ENCODE measurements at regions not wholly inside any gene's neighbourhood (a gene's known extent, or its start where the extent isn't known, plus 50 kb on each side); places are given as distances from the start of the nearest gene placed in this dataset.
"Not testable (repeated sequence)": the region's sequence is repeated elsewhere in the genome, so short reads cannot be mapped to it uniquely, and the experiment has no call there.

- not testable (repeated sequence) for H3K27ac ChIP-seq; H3K4me2 ChIP-seq; H3K36me3 Mint-ChIP-seq; H3K4me1 ChIP-seq; H3K4me1 Mint-ChIP-seq; H3K9me3 Mint-ChIP-seq; H3F3A ChIP-seq (ENCODE audit: low read depth); H2AFZ ChIP-seq (replicated peaks); H3K27me3 Mint-ChIP-seq (ENCODE audit: insufficient read depth, low read depth); H3K9me3 ChIP-seq (ENCODE audit: low read depth); H3K9ac ChIP-seq; H3K4me3 ChIP-seq; H3K27ac Mint-ChIP-seq; H3K79me2 ChIP-seq (ENCODE audit: low read depth); H3K4me3 Mint-ChIP-seq; H3K27me3 ChIP-seq; H3K36me3 ChIP-seq; DNase-seq (ENCODE audit: low spot score); H4K20me1 ChIP-seq (ENCODE audit: low read depth)
Observed at GRCh38 chr9:62116951-62117640, 927.3 kb downstream of the SPATA31A7 start.

DNA sequence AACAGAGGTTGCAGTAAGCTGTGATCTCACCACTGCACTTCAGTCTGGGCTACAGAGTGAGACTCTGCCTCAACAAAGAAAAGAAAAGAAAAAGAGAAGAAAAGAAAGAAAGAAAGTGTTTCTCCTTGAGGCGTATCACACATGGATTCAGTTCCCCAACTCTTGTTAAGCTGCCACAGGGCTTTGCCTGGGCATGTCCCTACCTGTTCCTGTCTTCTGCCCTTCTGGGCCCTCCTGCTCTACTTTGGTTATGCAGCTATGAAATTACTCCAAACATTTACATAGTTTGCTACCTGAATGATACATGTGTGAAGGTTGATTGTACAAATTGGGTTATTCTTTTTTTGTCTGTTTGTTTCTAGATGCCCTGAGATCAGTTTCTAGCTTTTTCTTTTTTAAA is 929.8 kb downstream of the SPATA31A7 start:
- not testable (repeated sequence) for H3K27me3 Mint-ChIP-seq (ENCODE audit: insufficient read depth, low read depth); H3F3A ChIP-seq (ENCODE audit: low read depth); H3K4me1 ChIP-seq; H3K4me1 Mint-ChIP-seq; H3K79me2 ChIP-seq (ENCODE audit: low read depth); H3K36me3 ChIP-seq; H4K20me1 ChIP-seq (ENCODE audit: low read depth); H2AFZ ChIP-seq (replicated peaks); H3K27ac ChIP-seq; H3K4me3 ChIP-seq; H3K36me3 Mint-ChIP-seq; H3K27me3 ChIP-seq; H3K9me3 Mint-ChIP-seq; H3K9me3 ChIP-seq (ENCODE audit: low read depth); DNase-seq (ENCODE audit: low spot score); H3K4me3 Mint-ChIP-seq; H3K9ac ChIP-seq; H3K27ac Mint-ChIP-seq; H3K4me2 ChIP-seq

DNA sequence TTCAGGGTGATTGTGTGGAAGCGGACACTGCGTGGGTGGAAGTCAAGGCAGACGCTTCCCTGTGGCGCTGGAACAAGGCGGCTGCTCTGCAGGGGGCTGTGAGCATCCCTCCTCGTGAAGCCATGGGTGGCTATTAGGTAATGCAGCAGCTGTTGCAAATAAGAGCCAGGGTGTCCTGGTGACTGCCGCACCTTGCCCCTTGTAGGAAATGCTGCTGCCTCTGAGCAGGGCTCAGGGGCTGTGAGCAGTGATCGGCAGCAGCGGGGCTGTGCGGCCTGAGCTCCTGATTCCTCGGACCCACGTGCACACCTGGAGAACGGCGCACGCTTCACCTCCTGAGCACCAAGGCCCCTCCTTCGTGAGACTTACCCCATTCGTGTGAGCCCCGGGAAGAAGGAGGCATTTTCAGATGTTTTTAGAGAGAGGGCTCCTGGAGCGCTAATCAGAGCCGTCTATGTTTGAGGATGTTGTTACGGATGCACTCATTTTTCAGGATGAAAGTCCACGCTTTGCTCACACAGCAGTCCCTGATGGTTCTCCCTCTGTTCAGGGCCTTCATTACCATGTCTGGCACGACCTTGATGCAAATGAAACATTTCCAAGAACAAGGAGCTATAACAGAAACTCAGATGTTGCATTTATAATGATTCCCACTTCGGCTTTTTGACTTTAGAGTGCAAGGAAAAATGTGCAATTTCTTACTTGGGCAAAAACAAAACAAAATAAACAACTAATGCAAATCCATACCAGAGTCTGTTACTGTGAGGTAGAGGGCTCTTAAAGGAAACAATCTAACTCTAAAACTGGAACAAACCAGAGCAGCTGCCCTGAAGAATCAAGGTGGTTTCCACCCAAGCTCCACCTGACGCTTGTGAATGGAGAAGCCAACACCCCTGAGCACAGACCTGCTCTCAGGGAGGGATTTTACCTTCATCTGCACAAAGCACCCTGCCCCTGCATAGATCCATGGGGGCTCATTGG is 936.1 kb downstream of the SPATA31A7 start:
- H3K4me2 ChIP-seq; H4K20me1 ChIP-seq (ENCODE audit: low read depth); H3K27me3 ChIP-seq; H3K27ac Mint-ChIP-seq; H3K9me3 Mint-ChIP-seq; H2AFZ ChIP-seq (replicated peaks); H3K27me3 Mint-ChIP-seq (ENCODE audit: insufficient read depth, low read depth); H3K9me3 ChIP-seq (ENCODE audit: low read depth); H3K36me3 ChIP-seq; H3K79me2 ChIP-seq (ENCODE audit: low read depth); H3K9ac ChIP-seq; DNase-seq (ENCODE audit: low spot score); H3K4me3 ChIP-seq; H3K4me1 ChIP-seq; H3K27ac ChIP-seq; H3K4me1 Mint-ChIP-seq; H3F3A ChIP-seq (ENCODE audit: low read depth); H3K4me3 Mint-ChIP-seq; H3K36me3 Mint-ChIP-seq: not testable (repeated sequence)

- not testable (repeated sequence) for H3K4me1 ChIP-seq, H3K4me1 Mint-ChIP-seq
Observed at GRCh38 chr9:62135022-62135421, 945.2 kb downstream of the SPATA31A7 start.

DNA sequence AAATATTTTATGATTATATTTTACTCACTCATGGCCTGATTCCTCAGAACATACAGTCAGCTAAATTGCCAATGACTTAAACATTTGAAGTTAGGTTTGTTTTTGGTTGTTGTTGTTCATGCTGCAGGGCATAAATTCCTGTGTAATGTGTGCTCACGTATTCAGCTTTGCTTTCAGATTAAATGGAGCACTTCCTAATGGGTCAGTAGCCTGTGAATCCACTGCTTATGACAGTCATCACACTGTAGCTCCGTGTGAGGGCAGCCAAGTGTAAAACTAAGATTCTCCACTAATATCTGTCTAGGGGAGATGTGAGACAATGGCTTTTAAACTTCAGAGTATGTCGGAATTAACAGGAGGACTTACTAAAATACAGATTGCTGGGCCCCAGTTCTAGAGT is 955.8 kb downstream of the SPATA31A7 start:
- H4K20me1 ChIP-seq (ENCODE audit: low read depth); H3K9me3 Mint-ChIP-seq; H2AFZ ChIP-seq (replicated peaks); H3K27me3 Mint-ChIP-seq (ENCODE audit: insufficient read depth, low read depth); H3K9ac ChIP-seq; H3K4me3 Mint-ChIP-seq; H3K4me3 ChIP-seq; H3K36me3 Mint-ChIP-seq; H3K79me2 ChIP-seq (ENCODE audit: low read depth); H3K36me3 ChIP-seq; H3K4me1 Mint-ChIP-seq; H3K4me1 ChIP-seq; H3K27ac ChIP-seq; H3K4me2 ChIP-seq; H3K27me3 ChIP-seq; DNase-seq (ENCODE audit: low spot score); H3K27ac Mint-ChIP-seq; H3F3A ChIP-seq (ENCODE audit: low read depth); H3K9me3 ChIP-seq (ENCODE audit: low read depth): not testable (repeated sequence)

More at GRCh38 chr9:62135022-62135421, 945.2 kb downstream of the SPATA31A7 start:
- not testable (repeated sequence) for H3K27ac ChIP-seq; H3K27me3 ChIP-seq; H3K27ac Mint-ChIP-seq; H3K9me3 ChIP-seq (ENCODE audit: low read depth); H3F3A ChIP-seq (ENCODE audit: low read depth); H3K36me3 Mint-ChIP-seq; DNase-seq (ENCODE audit: low spot score); H4K20me1 ChIP-seq (ENCODE audit: low read depth); H3K79me2 ChIP-seq (ENCODE audit: low read depth); H3K4me3 Mint-ChIP-seq; H3K27me3 Mint-ChIP-seq (ENCODE audit: insufficient read depth, low read depth); H3K4me2 ChIP-seq; H2AFZ ChIP-seq (replicated peaks); H3K9ac ChIP-seq; H3K4me3 ChIP-seq; H3K36me3 ChIP-seq; H3K9me3 Mint-ChIP-seq

Measured in neural progenitor cell (in vitro differentiated cells).